SH-SY5Y (cell line): ENCODE measurements at regions not wholly inside any gene's neighbourhood (a gene's known extent, or its start where the extent isn't known, plus 50 kb on each side); places are given as distances from the start of the nearest gene placed in this dataset.

Experiments used
- GATA2 ChIP-seq: IDR thresholded peaks from 2 replicates; pipeline ENCODE4 v1.6.1; 2011; ENCODE audit warnings: mild to moderate bottlenecking, low read depth, low read length
- GATA3 ChIP-seq: IDR thresholded peaks from 2 replicates; pipeline ENCODE4 v1.6.1; 2011; ENCODE audit warnings: low read depth, mild to moderate bottlenecking, low read length, moderate library complexity

DNA sequence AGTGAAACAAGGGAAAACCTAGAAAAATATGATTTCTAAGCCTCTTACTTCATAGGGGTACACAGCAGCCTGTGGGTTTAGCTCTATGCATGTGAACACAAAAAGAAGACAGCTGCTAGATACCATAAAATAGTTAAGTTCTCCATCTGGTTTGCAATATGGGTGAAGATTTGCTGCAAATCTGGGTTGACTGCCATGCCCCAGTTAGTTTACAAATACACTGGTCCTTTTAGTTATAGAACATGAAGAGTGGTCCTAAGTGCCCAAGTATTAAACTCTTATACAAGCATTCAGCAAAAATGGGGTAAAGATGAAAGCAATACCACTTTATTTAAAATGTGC, 176.1 kb downstream of the AEBP2 start:
- TF ChIP-seq GATA3 (no peak), GATA2 (no peak)
